HepG2 (cell line): ENCODE measurements at regions not wholly inside any gene's neighbourhood (a gene's known extent, or its start where the extent isn't known, plus 50 kb on each side); places are given as distances from the start of the nearest gene placed in this dataset.

Source experiments
- ATAC-seq: fragments of 200-7000 bp; cut with Tn5 transposase; 3 replicates; pipeline ENCODE4 v1.9.1; 2020; ENCODE audit warnings: mild to moderate bottlenecking, moderate library complexity
- BruUV-seq: library from RNA; stranded (reverse); fragments of 400-500 nt; replicated peaks from 2 replicates; lab custom pipeline; 2021; lab: Mats Ljungman, UMichigan
- CTCF ChIA-PET: fragments of 300-600 bp; formaldehyde crosslinking; extraction: SDS; loops from one replicate; lab custom pipeline; 2021; ENCODE audit warnings: low total read pairs, inconsistent platforms, low intra/inter-chr PET ratio; lab: Yijun Ruan, JAX
- POLR2A ChIA-PET: fragments of 350-600 bp; sonication (Branson Sonifier 250); formaldehyde crosslinking; loops from one replicate; lab custom pipeline; 2020; ENCODE audit warnings: antibody characterized with exemption, inconsistent platforms; lab: Yijun Ruan, JAX
- DNase-seq: peaks from one replicate; pipeline ENCODE4 v3.0.0-alpha.2; 2015; ENCODE audit warnings: low spot score
- FAIRE-seq: peaks from 3 replicates; lab custom pipeline; 2011; peaks lifted over from hg19 to GRCh38; lab: Jason Lieb, UNC
- H2AFZ ChIP-seq: one replicate; pipeline ENCODE4 v1.6.1; 2011; ENCODE audit warnings: low read length, inconsistent platforms
- H3K27ac ChIP-seq: fragments of 300-600 bp; 3 replicates; pipeline ENCODE4 v1.8.0; 2011; ENCODE audit warnings: mixed run types, mild to moderate bottlenecking, mixed read lengths, low read length, inconsistent platforms; ENCODE audit not compliant: insufficient read depth; ENCODE audit errors: extremely low read length
- H3K27me3 ChIP-seq, 2 experiments: fragments of 200-600 bp in 1 of 2; 2 replicates in 1 of 2; 3 replicates in 1 of 2; pipeline versions ENCODE4 v1.6.0 to v1.8.0; 2011; ENCODE audit warnings: low read length in 2 of 2, mild to moderate bottlenecking in 2 of 2, moderate library complexity in 2 of 2, inconsistent platforms in 1 of 2; ENCODE audit not compliant: insufficient read depth in 2 of 2, control insufficient read depth in 1 of 2
- H3K36me3 ChIP-seq, 2 experiments: fragments of 200-600 bp in 1 of 2; replicated peaks in 1 of 2; 2 replicates in 1 of 2; 3 replicates in 1 of 2; pipeline versions ENCODE4 v1.5.1 to v1.8.0; 2011; ENCODE audit warnings: low read length in 2 of 2, inconsistent platforms in 1 of 2; ENCODE audit not compliant: insufficient read depth in 2 of 2, control insufficient read depth in 1 of 2
- H3K4me1 ChIP-seq: 2 replicates; pipeline ENCODE4 v1.5.1; 2012; ENCODE audit warnings: low read length, inconsistent platforms; ENCODE audit not compliant: insufficient read depth
- H3K4me2 ChIP-seq: 2 replicates; pipeline ENCODE4 v1.6.0; 2011; ENCODE audit warnings: low read depth, low read length, inconsistent platforms
- H3K4me3 ChIP-seq, 3 experiments: fragments of 200-600 bp in 1 of 3; sonication (generic), shearing (Covaris generic) in 1 of 3; replicated peaks in 1 of 3; 2 replicates each; pipeline ENCODE4 v1.5.1; 2011 to 2016; ENCODE audit warnings: low read length in 3 of 3, inconsistent platforms in 2 of 3, low read depth in 2 of 3, mild to moderate bottlenecking in 2 of 3, control low read depth in 1 of 3, mixed read lengths in 1 of 3; ENCODE audit not compliant: insufficient read depth in 1 of 3
- H3K79me2 ChIP-seq: one replicate; pipeline ENCODE4 v1.6.1; 2011; ENCODE audit warnings: low read length, inconsistent platforms; ENCODE audit not compliant: insufficient read depth
- H3K9ac ChIP-seq: 2 replicates; pipeline ENCODE4 v1.6.0; 2011; ENCODE audit warnings: mild to moderate bottlenecking, low read depth, low read length, inconsistent platforms; ENCODE audit not compliant: insufficient read depth
- H3K9me3 ChIP-seq: 2 replicates; pipeline ENCODE4 v1.5.1; 2012; ENCODE audit warnings: mild to moderate bottlenecking, low read length
- H4K20me1 ChIP-seq: 2 replicates; pipeline ENCODE4 v1.6.0; 2011; ENCODE audit warnings: inconsistent platforms, mild to moderate bottlenecking, low read length, moderate library complexity; ENCODE audit not compliant: insufficient read depth
- CEBPB ChIP-seq: IDR thresholded peaks from 2 replicates; pipeline ENCODE4 v1.6.1; 2011; ENCODE audit warnings: low read depth, low read length, improper control_type of control experiment, borderline replicate concordance
- CHCHD3 ChIP-seq: sonication (generic); formaldehyde crosslinking; IDR thresholded peaks from 2 replicates; pipeline ENCODE4 v1.8.0; 2022; ENCODE audit warnings: mild to moderate bottlenecking, missing genetic modification reagents, moderate library complexity
- GTF3A ChIP-seq: sonication (generic); formaldehyde crosslinking; conservative IDR thresholded peaks from 2 replicates; pipeline ENCODE4 v1.4.0; 2020; ENCODE audit warnings: mild to moderate bottlenecking, missing genetic modification reagents
- HNF4A ChIP-seq: sonication (generic); formaldehyde crosslinking; IDR thresholded peaks from 2 replicates; pipeline ENCODE4 v1.4.0; 2020; ENCODE audit warnings: missing genetic modification reagents
- LRRFIP1 ChIP-seq: sonication (generic); formaldehyde crosslinking; conservative IDR thresholded peaks from 2 replicates; pipeline ENCODE4 v1.4.0; 2020; ENCODE audit warnings: missing genetic modification reagents
- MBD4 ChIP-seq: IDR thresholded peaks from 2 replicates; pipeline ENCODE4 v1.6.1; 2012; ENCODE audit warnings: low read length, inconsistent platforms, borderline replicate concordance
- NFIB ChIP-seq: sonication (generic); formaldehyde crosslinking; IDR thresholded peaks from 2 replicates; pipeline ENCODE4 v1.9.0; 2021; ENCODE audit warnings: missing genetic modification reagents, mild to moderate bottlenecking, borderline replicate concordance
- TBX2 ChIP-seq: sonication (generic); formaldehyde crosslinking; IDR thresholded peaks from 2 replicates; pipeline ENCODE4 v1.5.0; 2020; ENCODE audit warnings: missing genetic modification reagents, mild to moderate bottlenecking, borderline replicate concordance
- ZBTB25 ChIP-seq: IDR thresholded peaks from 2 replicates; pipeline ENCODE4 v1.6.1; 2018; ENCODE audit warnings: missing genetic modification reagents
- ZNF331 ChIP-seq: sonication (generic); formaldehyde crosslinking; IDR thresholded peaks from 2 replicates; pipeline ENCODE4 v1.4.0; 2020; ENCODE audit warnings: missing genetic modification reagents
- ZNF383 ChIP-seq: sonication (generic); formaldehyde crosslinking; IDR thresholded peaks from 2 replicates; pipeline ENCODE4 v1.4.0; 2020; ENCODE audit warnings: missing genetic modification reagents, mild to moderate bottlenecking, borderline replicate concordance
- ZNF562 ChIP-seq: sonication (generic); formaldehyde crosslinking; IDR thresholded peaks from 2 replicates; pipeline ENCODE4 v1.8.0; 2022; ENCODE audit warnings: missing genetic modification reagents, borderline replicate concordance
- ZNF616 ChIP-seq: sonication (generic); formaldehyde crosslinking; IDR thresholded peaks from 2 replicates; pipeline ENCODE4 v1.5.0; 2020; ENCODE audit warnings: low read depth, mild to moderate bottlenecking, missing genetic modification reagents
- ZNF629 ChIP-seq: sonication (generic); formaldehyde crosslinking; conservative IDR thresholded peaks from 2 replicates; pipeline ENCODE4 v1.5.0; 2020; ENCODE audit warnings: missing genetic modification reagents
- WGBS: methylation state at CpG from one replicate; pipeline ENCODE4 v1.1.6; 2017; ENCODE audit warnings: low lambda C conversion rate; 5-methylcytosine and 5-hydroxymethylcytosine counted together
- in situ Hi-C: cut with HindIII; loops from 2 replicates; pipeline ENCODE4 v1.10.0; 2017; ENCODE audit warnings: low pct_unique_long_range_greater_than_20kb; ENCODE audit not compliant: extremely low pct_ligation_motif_present
- intact Hi-C: fragments of 100-400 bp; cut with micrococcal nuclease; formaldehyde crosslinking; loops from one replicate; pipeline ENCODE4 v1.10.0; 2022; ENCODE audit not compliant: unreplicated experiment
- TF ChIP-seq, protein P1 (sequence below): sonication (generic); formaldehyde crosslinking; IDR thresholded peaks from 2 replicates; pipeline ENCODE4 v1.5.0; 2020; ENCODE audit warnings: missing genetic modification reagents

GRCh38 chr11:10396771-10397170 lies 58.3 kb upstream of the AMPD3 start (continued):
- TF ChIP-seq, protein P1, sequence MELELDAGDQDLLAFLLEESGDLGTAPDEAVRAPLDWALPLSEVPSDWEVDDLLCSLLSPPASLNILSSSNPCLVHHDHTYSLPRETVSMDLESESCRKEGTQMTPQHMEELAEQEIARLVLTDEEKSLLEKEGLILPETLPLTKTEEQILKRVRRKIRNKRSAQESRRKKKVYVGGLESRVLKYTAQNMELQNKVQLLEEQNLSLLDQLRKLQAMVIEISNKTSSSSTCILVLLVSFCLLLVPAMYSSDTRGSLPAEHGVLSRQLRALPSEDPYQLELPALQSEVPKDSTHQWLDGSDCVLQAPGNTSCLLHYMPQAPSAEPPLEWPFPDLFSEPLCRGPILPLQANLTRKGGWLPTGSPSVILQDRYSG (CRISPR knock-in tag) = no peak
- TF ChIP-seq, all 625 proteins: peak for 0

GRCh38 chr11:10397226-10397987 lies 57.7 kb upstream of the AMPD3 start:
- H3K9me3 ChIP-seq = no peaks in the 10 kb centered on the region
- no peak overlapping the region for H3K4me2 ChIP-seq
- no peaks in the 10 kb centered on the region for H3K79me2 ChIP-seq
- WGBS = 19% methylated on average over 7 of the region's 7 CpGs
- intact Hi-C loops = no loop called here
- H3K4me3 ChIP-seq = no peak overlapping the region
- no peak for FAIRE-seq
- H4K20me1 ChIP-seq = no peaks in the 10 kb centered on the region
- DNase-seq = no peak
- BruUV-seq = no TSS peak
- no peaks in the 10 kb centered on the region for H3K36me3 ChIP-seq
- no peak overlapping the region for H3K9ac ChIP-seq
- POLR2A ChIA-PET = no interaction called here
- H2AFZ ChIP-seq = no peak overlapping the region
- in situ Hi-C loops = no loop called here
- ATAC-seq = no peak
- H3K4me1 ChIP-seq = peaks cover 11% of the 10 kb centered on the region
- peaks cover 0 to 39% of the 10 kb centered on the region in 2 experiments; a peak in 3 of 5 replicates for H3K27me3 ChIP-seq
- no peak overlapping the region for H3K27ac ChIP-seq
- CTCF ChIA-PET = no interaction called here
- TF ChIP-seq LRRFIP1 (no peak), ZNF629 (CRISPR knock-in tag) (no peak), CHCHD3 (CRISPR knock-in tag) (no peak), ZBTB25 (no peak), HNF4A (no peak), CEBPB (no peak), ZNF383 (CRISPR knock-in tag) (no peak), ZNF616 (CRISPR knock-in tag) (no peak), ZNF331 (CRISPR knock-in tag) (no peak), MBD4 (no peak), GTF3A (CRISPR knock-in tag) (no peak), ZNF562 (CRISPR knock-in tag) (no peak), TBX2 (CRISPR knock-in tag) (no peak), NFIB (no peak)
